Ishikawa (cell line): ENCODE measurements at regions not wholly inside any gene's neighbourhood (a gene's known extent, or its start where the extent isn't known, plus 50 kb on each side); places are given as distances from the start of the nearest gene placed in this dataset.
A peak's percentile ranks its signal among the peaks of the same experiment; 100 is the strongest.

ENCODE experiments used
- CEBPB ChIP-seq: IDR thresholded peaks from 2 replicates; pipeline ENCODE4 v1.6.1; 2012
- CREB1 ChIP-seq: IDR thresholded peaks from 2 replicates; pipeline ENCODE4 v1.6.1; 2012; ENCODE audit warnings: low read depth
- EGR1 ChIP-seq: IDR thresholded peaks from 2 replicates; pipeline ENCODE4 v1.6.1; 2012
- EP300 ChIP-seq: IDR thresholded peaks from 2 replicates; pipeline ENCODE4 v1.6.1; 2012; ENCODE audit warnings: borderline replicate concordance
- FOXM1 ChIP-seq: IDR thresholded peaks from 2 replicates; pipeline ENCODE4 v1.6.1; 2012; ENCODE audit warnings: low read depth, borderline replicate concordance
- MAX ChIP-seq: IDR thresholded peaks from 2 replicates; pipeline ENCODE4 v1.6.1; 2012
- NFIC ChIP-seq: IDR thresholded peaks from 2 replicates; pipeline ENCODE4 v1.6.1; 2012
- RAD21 ChIP-seq: IDR thresholded peaks from 2 replicates; pipeline ENCODE4 v1.6.1; 2012; ENCODE audit warnings: low read depth
- REST ChIP-seq: IDR thresholded peaks from 2 replicates; pipeline ENCODE4 v1.6.1; 2012; ENCODE audit warnings: low read depth, mild to moderate bottlenecking
- TAF1 ChIP-seq: IDR thresholded peaks from 2 replicates; pipeline ENCODE4 v1.6.1; 2012; ENCODE audit warnings: low read depth, mild to moderate bottlenecking
- TCF12 ChIP-seq: IDR thresholded peaks from 2 replicates; pipeline ENCODE4 v1.6.1; 2012; ENCODE audit warnings: low read depth
- TEAD4 ChIP-seq: IDR thresholded peaks from 2 replicates; pipeline ENCODE4 v1.6.1; 2012
- USF1 ChIP-seq: IDR thresholded peaks from 2 replicates; pipeline ENCODE4 v1.6.1; 2012
- YY1 ChIP-seq: IDR thresholded peaks from 2 replicates; pipeline ENCODE4 v1.6.1; 2012; ENCODE audit warnings: low read depth
- ZBTB7A ChIP-seq: IDR thresholded peaks from 2 replicates; pipeline ENCODE4 v1.6.1; 2012; ENCODE audit warnings: low read depth

GRCh38 chr13:71219698-71220415 lies 647.1 kb downstream of the DACH1 start:
- TF ChIP-seq TEAD4 (no peak), NFIC (no peak), ZBTB7A (no peak), CEBPB (no peak), REST (no peak), FOXM1 (no peak), USF1 (no peak), EGR1 (no peak), EP300 (no peak), YY1 (no peak), TAF1 (no peak), MAX (no peak), CREB1 (no peak), RAD21 (no peak), TCF12 (no peak)

GRCh38 chr13:71218960-71219359 lies 648.0 kb downstream of the DACH1 start:
- TF ChIP-seq RAD21 = peak; percentile 60
- TF ChIP-seq EP300 = no peak

- TF ChIP-seq EGR1 = no peak
- TF ChIP-seq CEBPB = no peak
- no peak for TF ChIP-seq REST
- TF ChIP-seq FOXM1 = no peak
- TF ChIP-seq TCF12 = no peak
- no peak for TF ChIP-seq TEAD4
- TF ChIP-seq EP300 = no peak
Measured at GRCh38 chr13:71217827-71218226, 649.2 kb downstream of the DACH1 start.

- TF ChIP-seq RAD21 (no peak), TCF12 (no peak), CEBPB (no peak), TAF1 (no peak), USF1 (no peak), MAX (no peak), FOXM1 (no peak), TEAD4 (no peak), YY1 (no peak), NFIC (no peak), EGR1 (no peak), REST (no peak), EP300 (no peak), CREB1 (no peak), ZBTB7A (no peak)
Measured at GRCh38 chr13:71214821-71215220, 652.2 kb downstream of the DACH1 start.
